Bronchial epithelial cell (primary cell): ENCODE measurements at regions not wholly inside any gene's neighbourhood (a gene's known extent, or its start where the extent isn't known, plus 50 kb on each side); places are given as distances from the start of the nearest gene placed in this dataset.

Source experiments
- DNase-seq: peaks from one replicate; pipeline ENCODE4 v3.0.0-alpha.2; 2010; ENCODE audit warnings: low read depth
- FAIRE-seq: peaks from 2 replicates; lab custom pipeline; 2011; peaks lifted over from hg19 to GRCh38; lab: Jason Lieb, UNC
- H3K27me3 ChIP-seq: 2 replicates; pipeline ENCODE4 v1.5.1; 2011; ENCODE audit warnings: low read length; ENCODE audit not compliant: control insufficient read depth, insufficient read depth
- H3K36me3 ChIP-seq: 2 replicates; pipeline ENCODE4 v1.5.1; 2011; ENCODE audit warnings: low read length; ENCODE audit not compliant: control insufficient read depth, insufficient read depth
- H3K4me3 ChIP-seq: 2 replicates; pipeline ENCODE4 v1.5.1; 2011; ENCODE audit warnings: mild to moderate bottlenecking, low read depth, low read length, control low read depth
- CTCF ChIP-seq: IDR thresholded peaks from 2 replicates; pipeline ENCODE4 v1.5.1; 2011; ENCODE audit warnings: mild to moderate bottlenecking, moderate library complexity, low read length, control low read depth, inconsistent platforms; ENCODE audit not compliant: insufficient read depth, severe bottlenecking

- no peak for TF ChIP-seq CTCF
- DNase-seq (no peak), FAIRE-seq (no peak)
- H3K27me3 ChIP-seq, result no peaks in the 10 kb centered on the region
- H3K4me3 ChIP-seq, result no peak overlapping the region
- no peaks in the 10 kb centered on the region for H3K36me3 ChIP-seq
Observed at GRCh38 chr4:74630551-74630950, 163.8 kb downstream of the BTC start.

- H3K27me3 ChIP-seq, result no peaks in the 10 kb centered on the region
- no peaks in the 10 kb centered on the region for H3K36me3 ChIP-seq
- FAIRE-seq (peak; percentile 83), DNase-seq (peak; percentile 90)
- H3K4me3 ChIP-seq, result no peak overlapping the region
- no peak for TF ChIP-seq CTCF
Observed at GRCh38 chr4:74631338-74631737, 163.0 kb downstream of the BTC start.

- FAIRE-seq, result no peak
- no peak overlapping the region for H3K4me3 ChIP-seq
- no peak for TF ChIP-seq CTCF
Observed at GRCh38 chr4:74631988-74632387, 162.3 kb downstream of the BTC start.

GRCh38 chr4:74632634-74633033, 161.7 kb downstream of the BTC start:
- Histone ChIP-seq H3K4me3 (no peak overlapping the region), H3K36me3 (no peaks in the 10 kb centered on the region), H3K27me3 (no peaks in the 10 kb centered on the region)
- TF ChIP-seq CTCF, result no peak
- FAIRE-seq (peak; percentile 81), DNase-seq (peak; percentile 100)

More at GRCh38 chr4:74631988-74632387, 162.3 kb downstream of the BTC start:
- H3K27me3 ChIP-seq, result no peaks in the 10 kb centered on the region
- H3K36me3 ChIP-seq, result no peaks in the 10 kb centered on the region
- DNase-seq, result no peak

- FAIRE-seq (no peak), DNase-seq (peak; percentile 61)
- TF ChIP-seq CTCF, result no peak
- no peak overlapping the region for H3K4me3 ChIP-seq
- no peaks in the 10 kb centered on the region for H3K27me3 ChIP-seq
- no peaks in the 10 kb centered on the region for H3K36me3 ChIP-seq
Observed at GRCh38 chr4:74635074-74635473, 159.2 kb downstream of the BTC start.

GRCh38 chr4:74635490-74636123, 158.7 kb downstream of the BTC start:
- DNase-seq (peak; percentile 85), FAIRE-seq (no peak)

More at GRCh38 chr4:74635490-74636123, 158.7 kb downstream of the BTC start:
- H3K36me3 ChIP-seq, result no peaks in the 10 kb centered on the region
- no peak overlapping the region for H3K4me3 ChIP-seq
- TF ChIP-seq CTCF, result no peak
- H3K27me3 ChIP-seq, result no peaks in the 10 kb centered on the region
